NCI-H524 treated with DMSO at 0.1 percent for 48 hours (cell line): ENCODE measurements at regions not wholly inside any gene's neighbourhood (a gene's known extent, or its start where the extent isn't known, plus 50 kb on each side); places are given as distances from the start of the nearest gene placed in this dataset.
"Not testable (repeated sequence)": the region's sequence is repeated elsewhere in the genome, so short reads cannot be mapped to it uniquely, and the experiment has no call there.

Experiments
- DNase-seq: peaks from one replicate; lab custom pipeline; 2025; lab: John Stamatoyannopoulos, UW

DNA sequence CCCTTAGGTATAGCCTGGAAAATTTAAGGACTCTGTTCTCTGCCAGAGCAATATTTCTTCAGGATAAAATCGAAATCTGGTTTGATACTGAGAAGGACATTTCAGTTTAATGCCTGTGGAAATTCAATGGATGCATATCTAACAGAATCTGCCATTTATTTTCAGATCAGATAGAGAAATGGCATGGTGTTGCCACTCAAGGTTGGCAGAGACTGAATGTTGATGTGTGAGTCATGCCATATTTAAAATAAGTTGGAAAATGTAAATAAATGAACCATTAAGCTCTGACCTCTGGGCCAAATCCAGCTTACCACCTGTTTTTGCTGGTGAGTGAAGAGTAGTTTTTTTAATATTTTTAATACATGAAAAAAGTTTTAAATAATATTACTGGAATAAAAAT is 594.6 kb downstream of the DOK5 start:
- DNase-seq = no peak

DNA sequence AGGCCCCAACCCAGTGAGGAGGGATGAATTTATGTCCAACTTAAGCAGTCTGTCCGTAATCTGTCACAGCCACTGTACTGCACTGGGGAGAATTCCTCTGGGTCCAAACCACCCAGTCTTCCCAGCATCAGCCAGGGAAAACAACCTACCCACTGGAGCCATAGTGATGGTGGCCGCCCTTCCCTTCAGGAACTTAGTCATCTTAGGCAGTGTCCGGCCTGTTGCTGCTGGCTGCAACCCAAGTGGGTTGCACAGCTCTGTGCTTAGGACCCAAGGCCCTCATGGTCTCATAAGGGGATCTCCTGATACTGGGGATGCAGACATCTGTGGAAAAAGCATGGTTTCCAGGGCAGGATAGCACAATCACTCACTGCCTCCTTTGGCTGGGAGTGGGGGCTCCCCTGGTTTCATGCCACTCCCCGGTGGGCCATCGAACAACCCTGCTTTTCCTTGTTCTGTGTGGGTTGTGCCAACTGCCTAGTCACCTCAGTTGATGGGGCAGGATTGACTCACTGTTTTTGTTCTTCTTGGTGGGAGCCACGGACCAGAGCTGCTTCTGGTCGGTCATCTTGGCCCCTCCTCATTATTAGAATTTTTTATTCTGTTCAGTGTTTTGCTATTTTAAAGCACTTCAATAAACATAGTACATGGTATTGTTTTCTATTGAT is 591.9 kb downstream of the DOK5 start:
- no peak for DNase-seq

DNA sequence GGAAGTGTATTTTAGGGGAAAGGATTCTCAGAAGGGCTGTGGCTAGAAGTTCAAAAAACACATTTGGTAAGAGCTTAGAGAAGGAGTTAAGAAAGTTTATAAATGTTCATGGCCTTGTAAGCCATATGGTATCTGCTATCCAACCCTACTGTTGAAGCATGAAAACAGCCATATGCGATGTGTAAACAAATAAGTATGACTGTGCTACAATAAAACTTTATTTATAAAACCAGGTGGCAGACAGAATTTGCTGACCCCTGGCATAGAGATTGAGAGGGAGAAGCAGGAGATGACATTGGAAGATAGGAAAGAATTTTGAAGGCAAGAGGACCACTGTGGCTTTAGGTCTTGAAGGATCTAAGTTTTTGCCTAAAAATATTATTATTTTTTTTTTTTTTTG is 583.5 kb downstream of the DOK5 start:
- DNase-seq = no peak

DNA sequence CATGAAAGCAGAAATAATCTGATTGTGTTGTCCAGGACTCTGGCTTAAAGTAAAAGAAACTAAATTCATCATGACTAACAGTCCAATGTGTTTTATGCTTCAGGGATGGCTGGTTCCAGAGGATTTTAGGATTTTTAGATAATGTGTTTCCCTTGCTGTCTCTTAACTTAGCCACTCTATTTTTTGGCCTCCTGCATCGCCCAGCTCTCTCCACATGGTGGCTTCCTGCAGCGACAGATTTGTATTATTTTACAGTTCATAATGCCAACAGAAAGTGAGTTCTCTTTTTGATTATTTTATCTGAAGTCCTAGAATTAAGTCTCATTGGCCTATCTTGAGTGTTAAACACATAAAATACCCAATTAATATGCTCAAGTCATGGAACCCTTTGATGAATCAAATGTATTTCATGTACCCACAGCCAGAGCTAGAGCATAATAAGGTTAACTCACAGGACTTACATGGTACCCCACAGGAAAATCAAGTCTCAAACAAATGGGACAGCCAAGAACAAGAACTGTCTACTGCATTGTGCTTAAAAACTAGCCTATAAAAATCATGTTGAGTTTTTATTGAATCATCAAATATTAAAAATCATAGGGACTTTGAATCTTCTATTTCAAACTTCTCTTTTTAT is 582.5 kb downstream of the DOK5 start:
- no peak for DNase-seq

DNA sequence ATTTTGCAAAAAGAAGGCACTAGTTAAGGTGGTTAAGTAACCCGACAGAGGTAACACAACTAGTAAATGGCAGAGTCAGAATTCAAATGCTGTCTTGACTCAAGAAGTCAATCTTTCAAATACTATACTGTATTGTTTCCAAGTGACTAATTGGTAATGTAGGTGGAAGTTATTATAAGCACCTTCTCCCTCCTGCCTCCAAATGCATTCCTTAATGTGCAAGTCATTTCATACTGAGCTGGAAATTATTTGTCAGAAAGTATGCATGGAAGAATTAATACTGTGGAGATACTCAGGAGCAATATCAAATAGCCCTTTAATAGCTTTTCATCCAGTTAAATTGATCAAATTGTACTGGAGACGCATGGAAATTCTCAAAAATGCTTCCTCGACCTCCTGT is 579.1 kb downstream of the DOK5 start:
- no peak for DNase-seq

- no peak for DNase-seq
Measured at GRCh38 chr20:55053389-55053788, 578.0 kb downstream of the DOK5 start.

GRCh38 chr20:55052459-55052858 is 577.1 kb downstream of the DOK5 start:
- DNase-seq = no peak

DNA sequence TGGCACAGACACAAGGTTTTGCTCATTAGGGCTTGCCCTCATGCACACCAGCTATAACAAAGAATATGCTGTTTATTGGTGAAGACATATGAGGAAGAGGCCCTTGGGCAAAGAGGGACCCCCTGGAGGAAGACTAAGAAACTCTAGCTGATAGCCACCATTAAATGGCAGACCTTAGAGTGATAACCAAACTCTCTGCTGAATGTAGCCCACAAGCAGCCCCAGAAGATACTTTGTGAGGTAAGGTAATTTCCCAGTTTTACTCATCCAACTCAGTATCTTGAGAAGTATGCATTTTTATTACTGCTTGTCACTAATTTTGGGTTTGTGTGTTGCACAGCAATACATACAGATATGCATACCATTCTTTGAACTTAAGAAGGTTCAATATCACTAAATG is 563.3 kb downstream of the DOK5 start:
- DNase-seq = no peak

DNA sequence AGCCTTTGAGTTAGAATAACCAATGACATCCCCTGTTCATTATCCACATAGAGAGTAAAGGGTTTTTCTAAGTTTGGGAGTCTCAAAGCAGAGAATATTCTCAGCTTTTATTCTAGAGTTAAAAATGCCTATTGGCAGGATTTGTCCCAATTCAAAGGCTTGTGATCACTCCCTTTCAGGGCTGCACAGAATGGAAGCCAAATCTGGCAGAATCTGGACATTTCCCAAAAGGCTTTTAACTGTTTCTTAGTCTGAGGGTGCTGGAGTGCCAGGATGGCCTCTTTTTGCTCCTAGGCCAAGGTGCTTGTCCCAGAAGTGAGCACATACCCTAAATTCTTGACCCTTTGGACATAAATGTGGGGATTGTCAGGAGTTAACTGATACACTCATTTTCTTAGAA is 556.6 kb downstream of the DOK5 start:
- no peak for DNase-seq

- DNase-seq = no peak
Measured at GRCh38 chr20:55014766-55015165, 539.4 kb downstream of the DOK5 start.

DNA sequence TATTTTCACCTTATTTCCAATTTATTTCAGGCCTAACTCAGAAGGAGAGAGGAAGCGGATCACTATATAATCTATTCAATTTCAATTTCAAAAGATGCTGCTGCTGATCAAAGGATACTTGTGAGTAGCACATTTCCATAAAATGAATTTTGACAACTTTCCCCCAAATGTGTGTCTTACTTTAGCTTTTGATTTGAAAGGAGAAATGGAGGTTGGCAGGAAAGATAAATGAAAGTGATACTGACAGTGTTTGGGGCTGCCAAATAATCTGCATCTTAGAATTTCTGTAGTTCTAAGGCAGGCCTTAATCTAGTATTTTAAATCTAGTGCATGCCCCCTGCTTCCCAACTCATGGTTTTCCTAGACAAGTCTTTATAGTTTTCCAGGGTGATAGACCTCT is 535.4 kb downstream of the DOK5 start:
- no peak for DNase-seq

GRCh38 chr20:55009066-55009465 is 533.7 kb downstream of the DOK5 start:
- DNase-seq = no peak

DNA sequence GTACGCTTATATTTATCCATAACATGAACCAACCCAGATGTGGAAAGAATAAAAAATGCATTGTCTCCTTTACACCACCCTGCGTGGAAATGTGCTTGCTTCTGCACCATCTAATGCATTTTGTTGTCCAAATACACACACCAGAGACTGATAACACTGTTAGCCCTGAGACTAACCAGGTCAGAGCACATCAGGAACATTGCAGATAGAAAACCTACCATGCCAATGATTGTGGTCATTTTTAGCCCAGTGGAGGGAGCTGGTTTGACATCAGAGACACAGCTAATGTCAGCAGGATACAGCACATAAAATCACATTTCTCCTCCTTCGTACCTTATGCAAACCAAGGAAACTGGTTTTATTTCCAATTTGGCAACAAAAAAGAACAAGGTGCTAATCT is 528.7 kb downstream of the DOK5 start:
- no peak for DNase-seq

DNA sequence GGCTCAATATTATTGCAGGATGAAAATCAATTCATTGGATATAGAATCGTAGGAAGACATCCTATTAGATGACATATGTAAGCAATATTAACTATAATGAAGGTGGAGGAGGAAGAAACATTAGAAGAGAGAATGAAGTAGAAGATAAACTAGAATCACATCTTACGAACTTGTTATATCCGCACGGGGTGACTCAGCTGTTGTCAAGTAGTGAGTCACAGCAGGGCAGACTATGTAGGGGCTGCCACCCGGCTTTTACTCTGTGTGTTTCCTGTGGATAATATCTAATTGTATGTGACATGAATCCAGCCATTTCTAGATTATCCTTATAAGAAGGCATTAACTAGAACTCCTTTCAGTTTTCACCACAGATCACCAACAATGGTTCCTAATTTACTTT is 520.2 kb downstream of the DOK5 start:
- DNase-seq = no peak

GRCh38 chr20:54995011-54995410 is 519.6 kb downstream of the DOK5 start:
- DNase-seq = no peak

DNA sequence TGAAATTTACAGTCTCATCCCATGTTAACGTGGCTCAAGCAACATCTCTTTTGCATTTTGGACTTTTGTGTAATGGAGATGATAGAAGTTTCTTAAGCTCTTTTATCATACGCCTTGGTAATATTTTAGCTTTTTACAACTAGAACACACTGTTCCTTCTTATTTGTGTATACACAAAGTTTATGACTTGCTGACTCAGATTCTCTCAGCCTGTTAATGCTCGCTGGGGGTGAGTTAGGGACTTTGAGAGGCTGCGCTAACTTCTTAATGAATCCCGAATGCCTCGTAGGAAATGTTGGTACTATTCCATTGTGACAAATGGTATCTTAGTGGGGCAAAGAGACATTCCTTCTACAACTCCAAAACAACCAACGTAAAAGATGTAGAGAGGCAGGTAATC is 509.7 kb downstream of the DOK5 start:
- no peak for DNase-seq

DNA sequence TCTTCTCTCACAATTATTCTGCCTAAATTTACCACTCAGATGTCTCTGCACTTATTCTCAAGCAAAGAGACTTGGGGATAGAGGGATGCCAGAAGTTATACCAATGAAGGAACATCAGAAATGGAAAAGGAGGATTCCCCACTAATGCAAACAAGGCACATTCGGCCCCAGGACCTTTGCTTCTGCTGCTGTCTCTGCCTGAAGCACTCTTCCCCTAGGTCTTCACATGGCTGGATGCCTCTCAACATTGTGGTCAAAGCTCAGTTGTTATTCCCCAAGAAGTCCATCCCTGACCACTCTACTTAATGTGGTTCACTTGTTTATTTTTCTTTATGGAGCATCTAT is 508.7 kb downstream of the DOK5 start:
- no peak for DNase-seq

GRCh38 chr20:54983394-54984103 is 508.2 kb downstream of the DOK5 start:
- DNase-seq = not testable (repeated sequence)

- no peak for DNase-seq
Measured at GRCh38 chr20:54981175-54981574, 505.8 kb downstream of the DOK5 start.

- DNase-seq = no peak
Measured at GRCh38 chr20:54980103-54980960, 504.9 kb downstream of the DOK5 start.

- DNase-seq = no peak
Measured at GRCh38 chr20:54950304-54950703, 474.9 kb downstream of the DOK5 start.

DNA sequence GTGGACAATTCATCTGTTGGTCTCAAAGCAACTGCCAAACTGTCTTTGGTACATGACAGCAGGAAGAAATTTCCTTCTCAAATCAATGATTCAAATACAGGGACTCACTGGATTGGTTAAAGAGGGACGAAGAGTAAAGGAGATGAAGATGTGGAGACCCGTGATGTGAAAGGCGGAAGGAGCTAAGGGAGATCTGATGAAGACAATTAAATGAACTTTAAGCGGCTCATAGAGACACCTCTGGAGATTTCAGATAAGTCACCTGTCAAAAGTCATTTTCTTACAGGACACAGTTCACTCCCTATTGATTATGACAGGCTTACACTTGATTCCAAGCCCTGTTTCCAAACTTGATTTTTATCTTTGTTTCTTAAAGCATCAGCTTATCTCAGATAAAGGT is 466.3 kb downstream of the DOK5 start:
- DNase-seq = no peak

GRCh38 chr20:54940522-54940921 is 465.1 kb downstream of the DOK5 start:
- no peak for DNase-seq
